ENCODE measurements at regions not wholly inside any gene's neighbourhood (a gene's known extent, or its start where the extent isn't known, plus 50 kb on each side); places are given as distances from the start of the nearest gene placed in this dataset.
A peak's percentile ranks its signal among the peaks of the same experiment; 100 is the strongest.

DNA sequence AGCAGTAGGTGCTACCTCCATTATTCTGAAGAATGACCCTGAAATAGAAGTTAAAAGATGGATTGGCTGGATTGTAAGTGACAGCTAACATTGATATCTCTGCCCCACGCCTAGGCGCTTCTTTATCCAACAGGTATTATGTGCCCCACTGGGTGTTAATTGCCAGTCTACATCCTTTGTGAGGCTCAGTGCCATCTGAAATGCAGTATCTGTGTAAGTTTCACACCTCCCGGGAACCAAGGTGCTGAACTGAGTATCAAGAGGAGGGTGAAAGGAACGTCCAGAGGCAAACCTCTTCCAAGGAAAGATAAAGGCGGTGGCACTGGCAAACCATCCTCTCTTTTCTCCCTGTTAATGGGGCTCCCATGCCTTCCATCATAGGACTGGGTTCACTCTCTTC lies 181.1 kb upstream of the UBL3 start:
- no peak for DNase-seq (ENCODE audit: low read depth)

DNA sequence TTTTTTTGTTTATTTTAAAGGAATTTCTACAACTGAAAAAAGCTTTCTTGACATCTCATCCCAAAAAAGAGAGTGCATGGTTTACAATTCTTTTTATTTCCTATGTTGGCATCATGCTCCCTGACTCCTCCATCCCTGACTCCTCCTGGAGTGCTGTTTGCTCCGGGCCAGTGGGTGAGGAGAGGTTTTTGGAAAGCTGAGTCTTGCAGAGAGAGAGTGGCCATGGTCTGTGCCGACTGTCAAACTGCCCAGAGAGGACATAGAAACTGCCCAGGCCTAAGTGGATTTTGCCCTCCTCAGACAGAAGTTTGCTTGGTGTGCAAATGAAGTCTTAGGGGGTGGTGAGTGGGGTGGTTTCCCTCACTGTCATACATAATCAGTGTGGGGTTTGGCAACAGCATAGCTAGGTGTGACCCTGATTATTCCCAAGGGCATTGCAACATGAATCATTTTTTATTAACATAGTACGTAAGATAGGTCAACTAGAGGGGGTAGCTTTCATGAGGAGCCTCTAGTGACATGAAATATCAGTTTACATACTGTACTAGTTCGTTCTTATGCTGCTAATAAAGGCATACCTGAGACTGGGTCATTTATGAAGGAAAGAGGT lies 179.8 kb upstream of the UBL3 start:
- DNase-seq (ENCODE audit: low read depth): no peak

DNA sequence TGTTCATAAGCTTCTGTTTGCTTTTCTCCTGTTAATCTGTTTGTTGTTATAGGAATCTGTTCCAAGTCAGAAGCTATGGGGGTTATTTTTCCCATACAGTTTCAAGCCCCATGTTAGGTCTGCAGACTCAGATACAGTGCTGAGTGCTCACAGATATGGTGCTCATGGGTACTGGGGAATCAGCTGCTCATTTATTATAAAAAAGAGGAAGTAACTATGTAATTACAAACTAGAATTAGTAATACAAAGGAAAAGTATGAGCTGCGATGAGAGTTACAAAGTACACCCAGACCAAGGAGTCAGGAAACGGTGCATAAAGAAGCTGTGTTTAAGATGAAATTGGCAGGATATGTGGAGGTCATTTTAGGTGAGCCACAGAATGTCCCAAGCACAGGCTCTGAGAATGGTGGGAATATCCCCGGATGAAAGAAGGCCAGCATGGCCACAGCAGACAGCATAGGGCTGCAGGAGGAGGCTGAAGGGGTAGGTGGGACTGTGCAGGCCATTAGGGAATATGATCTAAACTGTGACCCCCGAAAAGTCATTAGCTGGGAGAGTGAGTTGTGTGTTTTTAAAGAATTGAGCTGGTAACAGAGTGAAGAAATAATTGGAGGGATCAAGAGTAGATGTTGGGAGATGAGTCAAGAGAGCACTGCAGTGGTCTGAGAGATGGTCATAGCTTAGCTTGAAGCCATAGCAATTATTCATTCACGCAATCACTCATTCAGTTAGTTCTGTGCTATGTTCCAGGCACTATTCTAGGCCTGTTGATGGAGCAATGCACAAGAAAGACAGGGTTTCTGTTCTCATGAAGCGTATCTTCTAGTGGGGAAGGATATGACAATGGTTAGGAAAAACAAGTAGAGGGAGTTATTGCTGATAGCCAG lies 177.4 kb upstream of the UBL3 start:
- no peak for DNase-seq (ENCODE audit: low read depth)

DNA sequence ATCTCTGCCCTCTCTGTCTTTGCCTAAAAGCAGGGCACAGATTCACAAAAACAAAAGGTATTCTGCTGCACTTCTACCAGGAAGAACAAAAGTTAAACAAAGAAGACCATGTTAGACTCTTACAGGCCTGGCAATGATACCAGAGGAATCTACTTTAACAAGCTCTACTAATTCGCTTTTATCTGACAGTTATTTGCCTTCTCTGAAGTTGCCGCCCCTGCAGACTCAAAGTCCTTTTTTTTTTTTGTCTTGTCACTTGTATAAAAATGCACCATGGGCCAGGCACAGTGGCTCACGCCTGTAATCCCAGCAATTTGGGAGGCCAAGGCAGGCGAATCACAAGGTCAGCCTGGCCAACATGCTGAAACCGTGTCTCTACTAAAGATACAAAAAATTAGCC lies 176.5 kb upstream of the UBL3 start:
- DNase-seq (ENCODE audit: low read depth): no peak

DNA sequence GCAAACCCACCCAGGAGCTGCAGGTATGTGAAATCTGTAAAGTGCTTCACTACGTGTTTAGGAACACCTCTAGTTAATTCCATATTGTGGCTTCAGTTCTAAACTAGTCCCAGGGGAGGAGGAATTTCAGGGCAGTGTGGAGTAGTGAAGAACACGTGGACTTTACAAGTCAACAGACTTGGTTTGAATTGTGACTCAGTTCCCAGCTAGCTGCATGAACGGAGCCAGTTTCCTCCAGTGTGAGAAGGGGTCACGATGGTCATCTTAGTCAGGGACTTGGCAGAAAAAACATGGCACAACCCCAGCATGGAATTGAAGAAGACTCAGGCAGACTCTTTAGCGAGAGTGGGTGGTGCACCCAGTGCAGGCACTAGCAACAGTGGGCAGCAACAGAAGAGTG lies 175.7 kb upstream of the UBL3 start:
- peak; percentile 70 for DNase-seq (ENCODE audit: low read depth)

DNA sequence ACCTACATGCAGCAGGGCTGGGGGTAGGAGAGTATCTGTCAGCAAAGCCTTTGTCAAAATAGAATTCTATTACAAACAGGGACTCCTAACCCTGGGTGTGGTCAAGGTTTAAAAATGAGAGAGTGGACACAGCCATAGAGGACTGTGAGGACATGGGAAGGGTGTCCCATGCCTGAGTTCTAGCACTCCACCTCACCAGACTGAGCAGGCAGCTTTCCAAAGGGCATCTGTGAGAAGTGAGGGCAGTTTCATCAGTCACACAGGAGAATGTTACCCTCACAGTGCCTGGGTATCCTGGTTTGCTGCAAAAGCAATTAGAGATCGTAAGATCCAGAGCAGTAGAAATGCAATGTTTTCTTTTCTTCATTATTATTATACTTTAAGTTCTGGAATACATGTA lies 174.9 kb upstream of the UBL3 start:
- DNase-seq (ENCODE audit: low read depth): no peak

DNA sequence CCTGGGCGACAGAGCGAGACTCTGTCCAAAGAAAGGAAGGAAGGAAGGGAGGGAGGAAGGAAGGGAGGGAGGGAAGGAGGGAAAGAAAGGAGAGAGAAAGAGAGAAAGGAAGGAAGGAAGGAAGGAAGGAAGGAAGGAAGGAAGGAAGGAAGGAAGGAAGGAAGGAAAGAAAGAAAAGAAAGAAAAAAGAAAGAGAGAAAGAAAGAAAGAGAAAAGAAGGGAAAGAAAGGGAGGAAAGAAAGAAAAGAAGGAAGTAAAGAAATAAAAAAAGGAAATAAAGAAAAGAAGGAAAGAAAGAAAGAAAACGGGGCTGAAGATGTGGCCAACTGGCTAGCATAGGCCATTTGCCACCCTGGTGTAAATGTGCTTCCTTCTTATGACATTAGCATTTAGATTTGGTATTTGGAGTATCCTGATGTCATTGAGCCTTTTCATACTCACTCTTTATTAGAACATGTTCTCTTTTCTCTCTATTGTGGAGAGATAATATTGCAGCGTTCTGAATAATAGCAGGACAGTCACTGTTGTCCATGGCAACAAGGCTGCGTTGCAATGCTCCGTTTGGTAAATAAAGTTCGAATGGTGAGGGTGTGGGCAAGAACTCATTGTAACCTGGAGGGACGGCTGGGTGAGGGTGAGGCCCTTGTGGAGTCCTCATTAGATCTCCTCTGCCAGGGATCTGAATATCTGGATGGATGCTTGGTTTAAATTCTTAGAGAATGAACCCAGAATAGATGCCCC lies 173.9 kb upstream of the UBL3 start:
- no peak for DNase-seq (ENCODE audit: low read depth)

DNA sequence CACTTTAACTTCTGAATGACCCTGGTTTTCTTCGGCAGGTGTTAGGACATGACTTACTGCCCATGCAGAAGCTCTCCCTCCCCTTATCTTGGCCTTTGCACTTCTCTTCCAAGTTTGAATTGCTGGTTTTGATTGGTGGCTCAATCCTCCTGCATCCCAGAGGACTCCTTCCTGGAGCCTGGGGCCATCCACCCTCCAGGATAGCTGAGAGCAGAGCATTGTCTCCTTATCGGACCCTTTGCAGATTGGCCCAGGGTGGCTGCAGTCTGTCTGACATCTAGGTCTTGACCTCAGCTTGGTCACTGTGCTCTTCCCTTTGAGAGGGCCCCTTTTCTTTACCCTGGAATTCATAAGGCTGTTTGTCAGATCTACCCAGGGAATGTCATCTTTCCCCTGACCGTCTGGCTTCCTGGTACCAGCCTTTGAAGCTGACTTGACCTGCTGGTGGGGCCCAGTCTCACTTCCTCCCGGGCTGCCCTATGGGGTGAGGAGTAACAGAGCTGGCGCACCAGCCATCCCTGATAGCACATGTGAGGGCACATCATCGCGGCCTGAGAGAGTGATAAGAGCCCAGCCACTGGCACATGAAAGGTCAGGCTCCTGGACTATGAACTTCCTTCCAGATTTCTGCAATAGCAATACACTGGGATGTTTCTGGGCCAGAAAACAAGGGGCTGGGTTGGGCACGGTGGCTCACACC lies 172.9 kb upstream of the UBL3 start:
- no peak for DNase-seq (ENCODE audit: low read depth)

DNA sequence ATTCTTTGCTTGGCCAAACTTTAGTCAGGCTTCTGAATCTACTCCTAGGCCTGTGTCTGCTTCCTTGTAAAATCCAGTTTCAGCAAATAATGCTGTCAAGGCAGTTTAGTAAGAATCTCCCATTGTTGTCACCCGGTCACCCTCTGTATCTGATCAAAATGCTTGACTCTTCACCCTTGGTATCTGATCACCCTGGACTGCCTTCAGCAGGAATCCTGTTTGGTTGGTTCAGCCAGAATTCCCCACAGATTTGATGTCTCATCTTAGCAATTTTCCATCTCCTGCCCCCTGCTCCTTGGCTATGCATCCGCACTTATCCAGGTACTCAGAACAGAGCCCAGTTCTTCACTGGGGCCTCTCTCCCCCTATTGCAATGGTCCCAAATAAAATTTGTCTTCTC lies 172.4 kb upstream of the UBL3 start:
- no peak for DNase-seq (ENCODE audit: low read depth)

DNA sequence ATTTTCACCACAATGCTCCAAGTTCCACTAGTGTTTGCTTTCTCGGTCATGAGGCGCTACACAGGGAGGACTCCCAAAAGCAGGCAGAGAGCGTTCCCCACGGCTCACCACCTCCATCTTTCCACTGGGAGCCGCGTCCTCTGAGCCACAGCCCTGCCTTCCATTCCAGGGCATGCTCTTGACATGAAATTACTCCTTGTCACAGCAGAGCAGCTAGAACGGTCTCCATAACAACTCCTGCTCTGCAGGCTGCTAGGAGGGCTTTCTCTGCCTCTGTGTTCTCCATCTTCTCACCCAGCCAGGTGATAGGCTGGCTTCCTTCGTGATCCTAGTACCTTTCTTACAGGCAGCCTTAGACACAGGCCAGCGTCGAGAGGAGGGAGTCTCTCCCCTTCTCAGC lies 171.8 kb upstream of the UBL3 start:
- no peak for DNase-seq (ENCODE audit: low read depth)

DNA sequence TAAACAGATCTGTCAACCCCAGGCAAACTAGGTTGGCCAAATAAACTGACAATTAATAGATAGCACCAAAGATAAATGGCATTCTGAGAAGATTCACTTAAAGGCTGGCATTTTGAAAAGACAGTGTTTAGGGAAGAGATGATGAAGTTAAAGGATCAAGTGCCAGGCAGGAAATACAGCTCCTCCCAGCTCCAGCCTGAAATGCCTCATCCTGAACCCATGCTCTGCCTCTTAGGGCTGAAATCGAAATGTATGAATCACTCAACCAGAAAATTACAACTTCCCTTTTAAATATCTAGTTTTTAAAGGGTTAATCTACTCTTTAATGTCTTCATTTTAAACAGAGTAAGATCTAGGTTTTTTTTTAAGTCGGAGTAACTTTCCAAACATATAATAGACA lies 171.2 kb upstream of the UBL3 start:
- DNase-seq (ENCODE audit: low read depth): no peak

DNA sequence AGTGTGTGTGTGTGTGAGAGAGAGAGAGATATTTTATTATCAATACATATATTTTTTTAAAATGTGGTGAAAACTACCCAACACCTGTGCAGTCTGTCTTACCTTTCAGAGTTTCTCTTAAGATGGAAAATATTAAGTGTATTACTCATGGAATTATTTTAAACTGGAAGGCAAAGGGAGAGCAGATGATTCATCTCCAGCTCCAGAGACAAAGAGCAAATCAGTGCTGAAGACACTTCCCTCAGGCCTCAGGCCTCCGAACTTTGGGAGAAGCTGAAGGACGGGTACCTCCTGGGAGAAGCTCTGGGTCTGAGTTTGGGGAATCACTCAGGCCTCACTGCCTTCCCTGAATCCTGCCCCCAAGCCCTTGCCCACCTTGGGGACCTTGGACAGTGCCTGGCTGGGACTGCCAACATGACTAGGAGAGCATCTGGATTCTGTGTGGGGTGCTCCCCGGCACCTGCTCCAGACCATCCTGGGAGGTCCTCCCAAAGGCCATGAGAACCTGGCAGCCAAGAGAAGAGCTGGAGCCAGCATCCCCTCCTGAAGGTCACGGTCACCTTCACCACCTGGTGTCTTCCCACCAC lies 170.4 kb upstream of the UBL3 start:
- DNase-seq (ENCODE audit: low read depth): no peak

DNA sequence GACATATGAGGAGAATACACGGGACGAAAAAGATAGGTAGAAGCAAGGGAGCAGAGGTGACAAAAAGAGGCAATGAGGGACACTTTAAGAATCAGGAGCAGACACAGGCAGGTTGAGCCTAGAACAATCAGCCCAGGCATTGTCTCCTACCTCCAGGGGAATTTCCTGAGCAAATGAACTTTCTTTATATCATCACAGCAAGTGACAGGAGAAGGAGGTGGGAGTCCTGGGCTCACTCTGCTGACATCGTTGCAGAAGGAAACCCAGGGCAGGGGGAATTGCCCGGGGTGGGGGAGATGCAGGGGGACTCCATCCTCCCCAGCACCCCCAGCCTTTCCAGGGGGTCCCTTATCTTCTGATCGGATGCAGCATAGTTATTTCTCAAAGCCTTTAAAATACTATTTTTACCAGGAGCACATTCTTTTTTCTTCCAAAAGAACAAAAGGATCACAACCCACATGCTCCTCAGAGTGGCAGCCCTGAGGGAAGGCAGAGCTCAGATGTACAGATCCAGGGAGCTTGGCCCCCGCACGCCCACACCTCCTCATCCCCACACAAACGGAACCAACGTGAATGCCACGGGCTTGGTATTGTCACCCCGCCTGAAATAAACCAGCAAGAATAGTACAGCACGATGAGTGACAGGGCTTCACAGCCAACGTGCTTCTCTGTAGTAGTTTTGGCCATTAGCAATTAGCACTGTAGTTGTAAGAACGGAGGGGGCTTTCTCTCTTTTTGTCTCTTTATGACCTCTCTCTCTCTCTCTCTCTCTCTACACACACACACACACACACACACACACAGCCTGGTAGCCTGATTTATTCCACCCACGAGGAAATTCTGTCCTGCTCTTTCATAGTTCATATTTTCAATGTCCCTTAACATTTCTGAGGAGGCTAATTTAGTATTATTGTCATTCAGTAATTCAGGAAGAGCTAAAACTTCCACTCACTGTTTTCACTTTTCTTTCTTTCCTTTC lies 169.5 kb upstream of the UBL3 start:
- no peak for DNase-seq (ENCODE audit: low read depth)

DNA sequence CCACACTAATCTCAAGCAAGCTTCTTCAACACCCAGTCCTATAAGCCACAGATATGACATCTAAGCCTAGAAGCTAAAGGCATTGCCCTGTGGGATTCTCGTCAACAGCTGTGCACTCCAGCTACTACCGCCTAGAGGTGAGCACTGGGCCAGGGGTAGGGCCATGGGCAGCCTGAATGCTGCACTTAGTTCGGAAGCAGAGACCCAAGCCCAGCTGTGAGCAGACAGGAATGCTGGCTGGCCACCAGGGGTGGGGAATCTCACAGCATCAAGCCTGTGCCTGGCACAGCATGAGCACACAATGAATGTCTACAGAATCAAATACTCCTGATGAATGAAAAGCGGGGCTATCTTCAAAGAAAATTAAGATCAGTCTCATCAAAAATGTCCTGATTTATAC lies 167.5 kb upstream of the UBL3 start:
- DNase-seq (ENCODE audit: low read depth): no peak

DNA sequence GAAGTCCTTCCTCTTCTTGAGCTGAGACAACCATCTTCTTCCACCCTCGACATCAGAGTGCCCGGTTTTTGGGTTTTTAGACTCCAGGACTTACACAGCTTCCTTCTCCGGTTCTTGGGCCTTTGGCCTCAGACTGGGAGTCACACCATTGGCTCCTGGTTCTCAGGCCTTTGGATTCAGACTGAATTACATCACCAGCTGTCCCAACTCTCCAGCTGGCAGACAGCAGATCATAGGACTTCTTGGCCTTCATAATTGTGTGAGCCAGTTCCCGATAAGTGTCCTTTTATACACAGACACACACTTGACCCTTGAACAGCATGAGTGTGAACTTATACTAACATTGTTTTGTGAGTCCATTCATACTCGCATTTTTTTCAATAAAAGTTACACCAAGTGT lies 166.0 kb upstream of the UBL3 start:
- no peak for DNase-seq (ENCODE audit: low read depth)

DNA sequence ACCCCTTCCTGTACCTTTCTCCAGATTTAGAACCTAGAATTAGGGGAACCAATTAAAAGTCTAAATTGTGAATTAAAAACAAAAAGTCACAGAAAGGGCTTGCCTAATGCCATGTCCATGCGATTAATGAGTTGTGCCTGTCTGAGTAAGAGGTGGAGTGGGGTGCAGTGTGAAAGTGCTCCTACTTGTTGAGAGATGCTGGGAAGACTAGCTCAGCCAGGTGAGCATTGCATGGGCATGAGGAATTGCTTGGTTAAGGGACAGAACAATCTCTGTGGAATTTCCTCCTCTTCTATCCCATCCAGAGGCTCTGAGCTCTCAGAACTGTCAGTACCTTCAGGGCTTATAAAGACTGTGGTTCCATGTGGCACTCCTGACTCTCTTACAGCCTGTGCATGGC lies 159.0 kb upstream of the UBL3 start:
- DNase-seq (ENCODE audit: low read depth): no peak

DNA sequence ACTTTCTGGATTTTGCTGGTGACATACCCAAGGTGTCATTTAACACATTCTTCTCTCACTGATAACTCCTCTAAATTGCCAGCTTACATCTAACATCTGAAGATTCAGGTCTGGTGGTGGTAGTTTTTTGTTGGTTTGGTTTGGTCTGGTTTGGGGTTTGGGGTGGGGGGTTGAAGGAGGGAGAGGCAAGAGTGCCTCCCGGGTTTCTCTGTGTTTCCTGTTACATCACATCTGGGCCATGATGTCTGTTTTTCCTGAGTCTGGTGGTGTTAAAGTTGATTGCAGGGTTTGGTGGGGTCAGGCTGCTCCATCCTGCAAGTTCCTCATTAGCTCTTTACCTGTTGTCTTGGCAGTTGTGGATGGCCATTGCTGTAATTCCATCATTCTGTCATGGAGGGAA lies 155.8 kb upstream of the UBL3 start:
- no peak for DNase-seq (ENCODE audit: low read depth)

DNA sequence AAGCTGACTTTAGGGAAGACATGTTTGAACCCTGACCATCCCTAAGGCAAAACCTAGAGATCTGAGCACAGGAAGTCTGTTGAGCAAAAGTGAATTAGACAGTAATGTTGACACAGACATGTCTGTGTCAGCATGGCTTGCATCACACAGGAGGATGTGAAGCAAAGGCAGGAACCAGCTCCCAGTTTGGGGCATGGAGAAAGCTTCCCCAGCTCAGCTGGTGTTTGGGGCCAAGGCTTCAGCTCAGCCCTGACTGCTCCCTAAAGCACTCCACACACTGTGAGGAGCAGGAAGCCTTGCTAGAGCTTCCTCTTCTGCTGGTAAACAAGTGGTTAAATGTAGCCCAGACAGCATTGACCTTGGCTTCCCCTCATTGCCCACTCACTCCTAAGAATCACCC lies 153.8 kb upstream of the UBL3 start:
- peak; percentile 21 for DNase-seq (ENCODE audit: low read depth)

DNA sequence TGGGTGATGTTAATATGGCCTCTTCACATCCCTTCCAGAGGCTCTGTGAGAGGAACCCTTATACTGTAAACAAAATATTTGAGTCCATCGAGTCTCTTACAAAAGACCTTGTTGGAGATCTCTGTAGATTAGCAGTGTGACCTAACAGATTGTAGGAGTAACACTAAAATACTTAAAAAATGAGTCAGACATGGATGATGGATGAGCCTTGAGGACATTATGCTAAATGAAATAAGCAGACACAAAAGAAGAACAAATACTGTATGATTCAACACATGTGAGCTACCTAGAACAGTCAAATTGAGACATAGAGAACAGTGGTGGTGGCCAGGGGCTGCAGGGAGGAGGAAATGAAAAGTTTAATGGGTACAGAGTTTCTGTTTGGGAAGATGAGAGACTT lies 152.2 kb upstream of the UBL3 start:
- DNase-seq (ENCODE audit: low read depth): peak; percentile 77

DNA sequence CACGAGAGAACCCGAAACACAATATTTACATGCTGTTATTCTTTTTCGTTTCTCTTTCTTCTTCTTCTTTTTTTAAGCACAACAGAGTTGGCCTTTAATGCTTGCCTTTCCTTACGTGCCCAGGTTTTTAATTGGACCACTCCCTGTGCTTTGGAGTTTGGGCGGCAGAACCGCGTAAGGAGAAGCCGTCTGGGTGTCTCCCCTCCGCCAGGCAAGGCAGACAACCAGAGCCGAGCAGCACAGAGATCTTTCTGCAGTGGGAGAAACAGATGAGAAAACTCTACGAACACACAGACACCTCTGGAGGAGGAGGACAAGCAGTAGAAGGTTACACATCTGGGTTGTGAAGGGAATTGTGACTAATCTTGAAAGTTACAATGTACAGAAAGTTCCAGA lies 150.0 kb upstream of the UBL3 start:
- DNase-seq (ENCODE audit: low read depth): no peak
